DND-41 (cell line): ENCODE measurements at regions not wholly inside any gene's neighbourhood (a gene's known extent, or its start where the extent isn't known, plus 50 kb on each side); places are given as distances from the start of the nearest gene placed in this dataset.

Experiments used
- ATAC-seq: fragments of 200-7000 bp; cut with Tn5 transposase; 3 replicates; pipeline ENCODE4 v1.9.1; 2021; ENCODE audit warnings: low read depth; ENCODE audit not compliant: insufficient read depth
- DNase-seq: peaks from one replicate; pipeline ENCODE4 v3.0.0-alpha.2; 2020
- H2AFZ ChIP-seq: 2 replicates; pipeline ENCODE4 v1.6.0; 2012; ENCODE audit warnings: low read depth, low read length
- H3K27ac ChIP-seq: 2 replicates; pipeline ENCODE4 v1.5.1; 2012; ENCODE audit warnings: low read length, inconsistent platforms
- H3K27me3 ChIP-seq: fragments of 200-600 bp; sonication (generic); 2 replicates; pipeline ENCODE4 v1.6.0; 2012; ENCODE audit warnings: low read length, mild to moderate bottlenecking, inconsistent platforms; ENCODE audit not compliant: insufficient read depth, poor library complexity
- H3K36me3 ChIP-seq: 2 replicates; pipeline ENCODE4 v1.5.1; 2012; ENCODE audit warnings: low read length, inconsistent platforms; ENCODE audit not compliant: insufficient read depth
- H3K4me1 ChIP-seq: 2 replicates; pipeline ENCODE4 v1.5.1; 2012; ENCODE audit warnings: mild to moderate bottlenecking, low read length; ENCODE audit not compliant: insufficient read depth
- H3K4me2 ChIP-seq: 2 replicates; pipeline ENCODE4 v1.6.0; 2012; ENCODE audit warnings: mild to moderate bottlenecking, moderate library complexity, low read length, inconsistent platforms; ENCODE audit not compliant: insufficient read depth
- H3K4me3 ChIP-seq, 2 experiments: fragments of 200-600 bp in 1 of 2; shearing (Covaris generic) in 1 of 2; 2 replicates each; pipeline ENCODE4 v1.5.1; 2012 to 2016; ENCODE audit warnings: inconsistent platforms in 2 of 2, low read length in 2 of 2, mild to moderate bottlenecking in 2 of 2, low read depth in 1 of 2, moderate library complexity in 1 of 2
- H3K79me2 ChIP-seq: 2 replicates; pipeline ENCODE4 v1.6.0; 2012; ENCODE audit warnings: low read length, inconsistent platforms; ENCODE audit not compliant: insufficient read depth
- H3K9ac ChIP-seq: 2 replicates; pipeline ENCODE4 v1.6.0; 2012; ENCODE audit warnings: low read depth, mild to moderate bottlenecking, inconsistent platforms, low read length, moderate library complexity
- H3K9me3 ChIP-seq: 2 replicates; pipeline ENCODE4 v1.5.1; 2012; ENCODE audit warnings: low read length, moderate library complexity, mild to moderate bottlenecking, inconsistent platforms; ENCODE audit not compliant: insufficient read depth, severe bottlenecking
- H4K20me1 ChIP-seq: 2 replicates; pipeline ENCODE4 v1.6.0; 2012; ENCODE audit warnings: low read length; ENCODE audit not compliant: insufficient read depth
- CTCF ChIP-seq: IDR thresholded peaks from 2 replicates; pipeline ENCODE4 v1.5.1; 2012; ENCODE audit warnings: borderline replicate concordance, low read length, moderate library complexity, mild to moderate bottlenecking; ENCODE audit not compliant: poor library complexity, severe bottlenecking; ENCODE audit errors: extremely low read depth
- EZH2 ChIP-seq: IDR thresholded peaks from 3 replicates; pipeline ENCODE4 v1.6.1; 2012; ENCODE audit warnings: borderline replicate concordance, low read depth, mild to moderate bottlenecking, moderate library complexity, low read length, inconsistent platforms; ENCODE audit not compliant: severe bottlenecking

- Histone ChIP-seq H3K4me1 (no peaks in the 10 kb centered on the region), H3K4me3 (no peak overlapping the region), H3K36me3 (no peaks in the 10 kb centered on the region), H3K79me2 (no peaks in the 10 kb centered on the region), H3K27ac (no peak overlapping the region), H3K9ac (no peak overlapping the region), H3K27me3 (peaks cover 12% of the 10 kb centered on the region), H3K9me3 (no peaks in the 10 kb centered on the region), H4K20me1 (no peaks in the 10 kb centered on the region), H3K4me2 (no peak overlapping the region), H2AFZ (no peak overlapping the region)
- ATAC-seq (no peak), DNase-seq (no peak)
- TF ChIP-seq EZH2 (no peak), CTCF (no peak)
Observed at GRCh38 chr22:22033803-22034468, 51.3 kb upstream of the TOP3B start.

GRCh38 chr22:22032906-22033802 lies 50.6 kb upstream of the TOP3B start:
- Histone ChIP-seq H3K4me2 (no peak overlapping the region), H2AFZ (no peak overlapping the region), H3K27me3 (peaks cover 12% of the 10 kb centered on the region), H3K4me3 (no peak overlapping the region), H3K9ac (no peak overlapping the region), H3K9me3 (no peaks in the 10 kb centered on the region), H3K27ac (no peak overlapping the region), H3K36me3 (no peaks in the 10 kb centered on the region), H3K79me2 (no peaks in the 10 kb centered on the region), H4K20me1 (no peaks in the 10 kb centered on the region), H3K4me1 (no peaks in the 10 kb centered on the region)
- no peak for DNase-seq
- ATAC-seq = no peak
- TF ChIP-seq CTCF (no peak), EZH2 (no peak)

GRCh38 chr22:22032099-22032905 lies 49.7 kb upstream of the TOP3B start:
- Histone ChIP-seq H3K27me3 (peaks cover 12% of the 10 kb centered on the region), H3K36me3 (no peaks in the 10 kb centered on the region), H4K20me1 (no peaks in the 10 kb centered on the region), H3K4me3 (no peak overlapping the region), H3K4me2 (no peak overlapping the region), H3K9ac (no peak overlapping the region), H3K4me1 (no peaks in the 10 kb centered on the region), H3K79me2 (no peaks in the 10 kb centered on the region), H3K27ac (no peak overlapping the region), H2AFZ (no peak overlapping the region), H3K9me3 (no peaks in the 10 kb centered on the region)
- ATAC-seq = no peak
- no peak for TF ChIP-seq EZH2
- no peak for TF ChIP-seq CTCF
- no peak for DNase-seq
